ENCODE measurements at regions not wholly inside any gene's neighbourhood (a gene's known extent, or its start where the extent isn't known, plus 50 kb on each side); places are given as distances from the start of the nearest gene placed in this dataset.

DNA sequence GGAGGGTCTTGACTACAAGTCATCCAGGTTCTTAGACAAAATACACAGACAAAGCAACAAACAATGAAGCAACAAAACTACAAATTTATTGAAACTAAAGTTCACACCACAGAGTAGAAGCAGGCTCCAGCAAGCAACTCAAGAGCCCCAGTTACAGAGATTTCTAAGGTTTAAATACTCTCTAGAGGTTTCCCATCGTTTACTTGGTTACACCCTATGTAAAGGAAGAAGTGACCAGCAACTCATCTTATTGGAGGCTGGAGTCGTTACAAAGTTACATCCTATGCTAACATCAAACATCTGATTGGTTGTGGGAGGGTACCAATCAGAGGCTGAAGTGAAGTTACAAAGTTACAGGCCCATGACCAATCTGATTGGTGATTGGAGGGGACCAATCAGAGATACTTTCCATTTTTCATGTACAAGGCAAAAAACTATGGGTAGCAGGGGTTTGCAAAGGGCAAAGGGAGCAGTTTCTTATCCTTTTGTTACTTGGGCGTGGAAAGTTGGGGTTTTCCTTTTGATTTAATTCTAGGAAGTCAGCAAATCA lies 2292.6 kb upstream of the C9orf72 start:
- TF ChIP-seq, protein P1, sequence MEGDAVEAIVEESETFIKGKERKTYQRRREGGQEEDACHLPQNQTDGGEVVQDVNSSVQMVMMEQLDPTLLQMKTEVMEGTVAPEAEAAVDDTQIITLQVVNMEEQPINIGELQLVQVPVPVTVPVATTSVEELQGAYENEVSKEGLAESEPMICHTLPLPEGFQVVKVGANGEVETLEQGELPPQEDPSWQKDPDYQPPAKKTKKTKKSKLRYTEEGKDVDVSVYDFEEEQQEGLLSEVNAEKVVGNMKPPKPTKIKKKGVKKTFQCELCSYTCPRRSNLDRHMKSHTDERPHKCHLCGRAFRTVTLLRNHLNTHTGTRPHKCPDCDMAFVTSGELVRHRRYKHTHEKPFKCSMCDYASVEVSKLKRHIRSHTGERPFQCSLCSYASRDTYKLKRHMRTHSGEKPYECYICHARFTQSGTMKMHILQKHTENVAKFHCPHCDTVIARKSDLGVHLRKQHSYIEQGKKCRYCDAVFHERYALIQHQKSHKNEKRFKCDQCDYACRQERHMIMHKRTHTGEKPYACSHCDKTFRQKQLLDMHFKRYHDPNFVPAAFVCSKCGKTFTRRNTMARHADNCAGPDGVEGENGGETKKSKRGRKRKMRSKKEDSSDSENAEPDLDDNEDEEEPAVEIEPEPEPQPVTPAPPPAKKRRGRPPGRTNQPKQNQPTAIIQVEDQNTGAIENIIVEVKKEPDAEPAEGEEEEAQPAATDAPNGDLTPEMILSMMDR (tag by site-specific recombination; IDR thresholded peaks at IDR 0.05), result no peak
- TF ChIP-seq, protein P2, sequence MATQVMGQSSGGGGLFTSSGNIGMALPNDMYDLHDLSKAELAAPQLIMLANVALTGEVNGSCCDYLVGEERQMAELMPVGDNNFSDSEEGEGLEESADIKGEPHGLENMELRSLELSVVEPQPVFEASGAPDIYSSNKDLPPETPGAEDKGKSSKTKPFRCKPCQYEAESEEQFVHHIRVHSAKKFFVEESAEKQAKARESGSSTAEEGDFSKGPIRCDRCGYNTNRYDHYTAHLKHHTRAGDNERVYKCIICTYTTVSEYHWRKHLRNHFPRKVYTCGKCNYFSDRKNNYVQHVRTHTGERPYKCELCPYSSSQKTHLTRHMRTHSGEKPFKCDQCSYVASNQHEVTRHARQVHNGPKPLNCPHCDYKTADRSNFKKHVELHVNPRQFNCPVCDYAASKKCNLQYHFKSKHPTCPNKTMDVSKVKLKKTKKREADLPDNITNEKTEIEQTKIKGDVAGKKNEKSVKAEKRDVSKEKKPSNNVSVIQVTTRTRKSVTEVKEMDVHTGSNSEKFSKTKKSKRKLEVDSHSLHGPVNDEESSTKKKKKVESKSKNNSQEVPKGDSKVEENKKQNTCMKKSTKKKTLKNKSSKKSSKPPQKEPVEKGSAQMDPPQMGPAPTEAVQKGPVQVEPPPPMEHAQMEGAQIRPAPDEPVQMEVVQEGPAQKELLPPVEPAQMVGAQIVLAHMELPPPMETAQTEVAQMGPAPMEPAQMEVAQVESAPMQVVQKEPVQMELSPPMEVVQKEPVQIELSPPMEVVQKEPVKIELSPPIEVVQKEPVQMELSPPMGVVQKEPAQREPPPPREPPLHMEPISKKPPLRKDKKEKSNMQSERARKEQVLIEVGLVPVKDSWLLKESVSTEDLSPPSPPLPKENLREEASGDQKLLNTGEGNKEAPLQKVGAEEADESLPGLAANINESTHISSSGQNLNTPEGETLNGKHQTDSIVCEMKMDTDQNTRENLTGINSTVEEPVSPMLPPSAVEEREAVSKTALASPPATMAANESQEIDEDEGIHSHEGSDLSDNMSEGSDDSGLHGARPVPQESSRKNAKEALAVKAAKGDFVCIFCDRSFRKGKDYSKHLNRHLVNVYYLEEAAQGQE (tag by site-specific recombination; IDR thresholded peaks at IDR 0.05), result no peak
- no peak for TF ChIP-seq ZNF76 (tag by site-specific recombination; IDR thresholded peaks at IDR 0.05; ENCODE audit: borderline replicate concordance, low read depth)
- TF ChIP-seq YY1 (tag by site-specific recombination; IDR thresholded peaks at IDR 0.05), result no peak
- no peak for TF ChIP-seq ZNF274 (IDR thresholded peaks at IDR 0.05; ENCODE audit: low read length)
- TF ChIP-seq ZNF274 (tag by site-specific recombination; IDR thresholded peaks at IDR 0.05; ENCODE audit: borderline replicate concordance), result no peak
- no peak for TF ChIP-seq GLI2 (tag by site-specific recombination; IDR thresholded peaks at IDR 0.05; ENCODE audit: borderline replicate concordance, low read depth)
- no peak for TF ChIP-seq SP2 (tag by site-specific recombination; IDR thresholded peaks at IDR 0.05)
- TF ChIP-seq, protein P3, sequence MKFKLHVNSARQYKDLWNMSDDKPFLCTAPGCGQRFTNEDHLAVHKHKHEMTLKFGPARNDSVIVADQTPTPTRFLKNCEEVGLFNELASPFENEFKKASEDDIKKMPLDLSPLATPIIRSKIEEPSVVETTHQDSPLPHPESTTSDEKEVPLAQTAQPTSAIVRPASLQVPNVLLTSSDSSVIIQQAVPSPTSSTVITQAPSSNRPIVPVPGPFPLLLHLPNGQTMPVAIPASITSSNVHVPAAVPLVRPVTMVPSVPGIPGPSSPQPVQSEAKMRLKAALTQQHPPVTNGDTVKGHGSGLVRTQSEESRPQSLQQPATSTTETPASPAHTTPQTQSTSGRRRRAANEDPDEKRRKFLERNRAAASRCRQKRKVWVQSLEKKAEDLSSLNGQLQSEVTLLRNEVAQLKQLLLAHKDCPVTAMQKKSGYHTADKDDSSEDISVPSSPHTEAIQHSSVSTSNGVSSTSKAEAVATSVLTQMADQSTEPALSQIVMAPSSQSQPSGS (tag by site-specific recombination; IDR thresholded peaks at IDR 0.05; ENCODE audit: low read depth), result no peak

All from HEK293 (cell line).